ENCODE measurements at regions not wholly inside any gene's neighbourhood (a gene's known extent, or its start where the extent isn't known, plus 50 kb on each side); places are given as distances from the start of the nearest gene placed in this dataset.

DNA sequence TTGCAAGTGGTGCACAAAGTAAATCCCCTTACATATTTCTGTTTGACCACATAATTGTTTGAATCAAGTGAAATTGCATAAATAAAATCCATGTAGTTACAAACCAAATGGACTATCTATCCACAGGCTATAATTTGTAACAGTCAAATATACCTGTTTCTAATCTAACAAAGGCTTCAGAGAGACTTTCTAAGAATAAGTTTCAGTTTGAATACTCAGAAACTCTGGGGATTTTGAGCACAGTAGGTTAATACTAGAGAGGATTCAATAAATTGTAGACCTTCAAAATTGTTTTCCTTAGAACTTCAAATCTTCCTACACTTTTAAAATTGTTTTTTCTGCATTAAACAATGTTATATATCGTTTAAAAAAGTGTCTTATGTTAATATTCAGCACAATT is 1250.1 kb downstream of the NLGN4X start:
- Histone ChIP-seq H4K20me1 (ENCODE audit: control insufficient read depth, insufficient read depth) (no peaks in the 10 kb centered on the region), H3K36me3 (ENCODE audit: control insufficient read depth in 2 of 2, insufficient read depth in 2 of 2, low read length in 1 of 2) (no peaks in the 10 kb centered on the region), H3K4me2 (ENCODE audit: control insufficient read depth, insufficient read depth) (no peak overlapping the region), H3K9ac (ENCODE audit: control insufficient read depth, insufficient read depth, low read length) (no peak overlapping the region), H3K79me2 (ENCODE audit: control insufficient read depth, insufficient read depth, low read length) (no peaks in the 10 kb centered on the region), H3K9me3 (replicated peaks; ENCODE audit: control insufficient read depth, insufficient read depth, low read length) (no peaks in the 10 kb centered on the region; the same call in 2 of the 3 replicates), H3K27me3 (replicated peaks in 1 of 2; ENCODE audit: control insufficient read depth in 2 of 2, insufficient read depth in 2 of 2, low read length in 1 of 2) (no peaks in the 10 kb centered on the region), H2AFZ (ENCODE audit: control insufficient read depth, low read depth, low read length) (no peak overlapping the region), H3K27ac (ENCODE audit: control insufficient read depth, insufficient read depth) (no peak overlapping the region), H3K4me3 (no peak overlapping the region), H3K4me1 (ENCODE audit: control insufficient read depth, insufficient read depth, low read length) (no peaks in the 10 kb centered on the region)
- in situ Hi-C loops (cut with MboI) = no loop called here
- 0% methylated on average over 1 of the region's 1 CpG for WGBS (ENCODE audit: insufficient coverage, insufficient replicate concordance, low lambda C conversion rate, missing lambda C conversion rate)
- intact Hi-C loops (cut with micrococcal nuclease; ENCODE audit: unreplicated experiment) = no loop called here
- POLR2A ChIA-PET = no interaction called here
- SMC1A ChIA-PET (ENCODE audit: uncharacterized antibody, unreplicated experiment) = no interaction called here
- TF ChIP-seq PAX5 (IDR thresholded peaks at IDR 0.05; ENCODE audit: borderline replicate concordance, low read depth, low read length) (no peak), RBBP5 (conservative IDR thresholded peaks at IDR 0.05) (no peak), HDGF (IDR thresholded peaks at IDR 0.05) (no peak), NBN (IDR thresholded peaks at IDR 0.05) (no peak), MEF2B (IDR thresholded peaks at IDR 0.05; ENCODE audit: partially characterized antibody, poor library complexity, severe bottlenecking) (no peak), E2F4 (IDR thresholded peaks at IDR 0.05; ENCODE audit: low read depth, low read length) (no peak), NKRF (conservative IDR thresholded peaks at IDR 0.05) (no peak), JUNB (IDR thresholded peaks at IDR 0.05) (no peak), NRF1 (conservative IDR thresholded peaks at IDR 0.05; ENCODE audit: low read depth, low read length) (no peak), NR2F1 (conservative IDR thresholded peaks at IDR 0.05) (no peak), RCOR1 (conservative IDR thresholded peaks at IDR 0.05; ENCODE audit: low read depth, low read length) (no peak), ETV6 (conservative IDR thresholded peaks at IDR 0.05 in 1 of 2, IDR thresholded peaks at IDR 0.05 in 1 of 2; ENCODE audit: borderline replicate concordance in 1 of 2, low read depth in 1 of 2) (no peak), RUNX3 (IDR thresholded peaks at IDR 0.05; ENCODE audit: low read length) (no peak)
- TF ChIP-seq, protein P1, sequence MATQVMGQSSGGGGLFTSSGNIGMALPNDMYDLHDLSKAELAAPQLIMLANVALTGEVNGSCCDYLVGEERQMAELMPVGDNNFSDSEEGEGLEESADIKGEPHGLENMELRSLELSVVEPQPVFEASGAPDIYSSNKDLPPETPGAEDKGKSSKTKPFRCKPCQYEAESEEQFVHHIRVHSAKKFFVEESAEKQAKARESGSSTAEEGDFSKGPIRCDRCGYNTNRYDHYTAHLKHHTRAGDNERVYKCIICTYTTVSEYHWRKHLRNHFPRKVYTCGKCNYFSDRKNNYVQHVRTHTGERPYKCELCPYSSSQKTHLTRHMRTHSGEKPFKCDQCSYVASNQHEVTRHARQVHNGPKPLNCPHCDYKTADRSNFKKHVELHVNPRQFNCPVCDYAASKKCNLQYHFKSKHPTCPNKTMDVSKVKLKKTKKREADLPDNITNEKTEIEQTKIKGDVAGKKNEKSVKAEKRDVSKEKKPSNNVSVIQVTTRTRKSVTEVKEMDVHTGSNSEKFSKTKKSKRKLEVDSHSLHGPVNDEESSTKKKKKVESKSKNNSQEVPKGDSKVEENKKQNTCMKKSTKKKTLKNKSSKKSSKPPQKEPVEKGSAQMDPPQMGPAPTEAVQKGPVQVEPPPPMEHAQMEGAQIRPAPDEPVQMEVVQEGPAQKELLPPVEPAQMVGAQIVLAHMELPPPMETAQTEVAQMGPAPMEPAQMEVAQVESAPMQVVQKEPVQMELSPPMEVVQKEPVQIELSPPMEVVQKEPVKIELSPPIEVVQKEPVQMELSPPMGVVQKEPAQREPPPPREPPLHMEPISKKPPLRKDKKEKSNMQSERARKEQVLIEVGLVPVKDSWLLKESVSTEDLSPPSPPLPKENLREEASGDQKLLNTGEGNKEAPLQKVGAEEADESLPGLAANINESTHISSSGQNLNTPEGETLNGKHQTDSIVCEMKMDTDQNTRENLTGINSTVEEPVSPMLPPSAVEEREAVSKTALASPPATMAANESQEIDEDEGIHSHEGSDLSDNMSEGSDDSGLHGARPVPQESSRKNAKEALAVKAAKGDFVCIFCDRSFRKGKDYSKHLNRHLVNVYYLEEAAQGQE (IDR thresholded peaks at IDR 0.05; ENCODE audit: low read depth, low read length) = no peak
- TF ChIP-seq, protein P2, sequence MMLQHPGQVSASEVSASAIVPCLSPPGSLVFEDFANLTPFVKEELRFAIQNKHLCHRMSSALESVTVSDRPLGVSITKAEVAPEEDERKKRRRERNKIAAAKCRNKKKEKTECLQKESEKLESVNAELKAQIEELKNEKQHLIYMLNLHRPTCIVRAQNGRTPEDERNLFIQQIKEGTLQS (IDR thresholded peaks at IDR 0.05; ENCODE audit: borderline replicate concordance, extremely low read depth, low read depth, low read length) = no peak
- CTCF ChIA-PET = no interaction called here
- FAIRE-seq (no peak), ATAC-seq (no peak), DNase-seq (ENCODE audit: low read depth, low spot score) (no peak)
- RAD21 ChIA-PET (ENCODE audit: unreplicated experiment) = no interaction called here
- BruUV-seq (replicated peaks) = no TSS peak

All from GM12878 (cell line).